ENCODE measurements at regions not wholly inside any gene's neighbourhood (a gene's known extent, or its start where the extent isn't known, plus 50 kb on each side); places are given as distances from the start of the nearest gene placed in this dataset.

- in situ Hi-C loops (cut with MboI; ENCODE audit: low pct_ligation_motif_present in 1 of 4, low pct_unique_long_range_greater_than_20kb in 1 of 4, low sequenced_read_pairs in 3 of 4) (no loop called here), intact Hi-C loops (cut with DNase I; ENCODE audit: low total_unique reads) (no loop called here)
- H3K4me1 ChIP-seq = no peaks in the 10 kb centered on the region
- no peak for DNase-seq
- no peak overlapping the region for H3K4me3 ChIP-seq
- no peaks in the 10 kb centered on the region for H3K36me3 ChIP-seq
- no peak overlapping the region for H3K27ac ChIP-seq
- H3K9me3 ChIP-seq = no peaks in the 10 kb centered on the region
- no peaks in the 10 kb centered on the region for H3K27me3 ChIP-seq
- WGBS, 2 donors (ENCODE audit: low coverage in 1 of 2) = 42 to 63% methylated on average over 3 to 4 of the region's 4 CpGs
- no peak for TF ChIP-seq POLR2A (IDR thresholded peaks at IDR 0.05)
- TF ChIP-seq CTCF (IDR thresholded peaks at IDR 0.05) = no peak
- no peak for TF ChIP-seq POLR2AphosphoS5 (IDR thresholded peaks at IDR 0.05)
- no peak for TF ChIP-seq EP300 (IDR thresholded peaks at IDR 0.05; ENCODE audit: low read depth)
These were observed 114.1 kb upstream of the LMCD1 start for GRCh38 chr3:8387571-8387970.

- intact Hi-C loops (cut with DNase I; ENCODE audit: low total_unique reads) = no loop called here
- Histone ChIP-seq H3K27me3 (no peaks in the 10 kb centered on the region), H3K36me3 (no peaks in the 10 kb centered on the region), H3K4me1 (no peaks in the 10 kb centered on the region), H3K9me3 (no peaks in the 10 kb centered on the region), H3K27ac (no peak overlapping the region), H3K4me3 (no peak overlapping the region)
- no peak for DNase-seq
- in situ Hi-C loops (cut with MboI; ENCODE audit: low pct_ligation_motif_present in 1 of 4, low pct_unique_long_range_greater_than_20kb in 1 of 4, low sequenced_read_pairs in 3 of 4) = no loop called here
- WGBS, 2 donors (ENCODE audit: low coverage in 1 of 2) = 78 to 80% methylated on average over 1 to 3 of the region's 3 CpGs
- TF ChIP-seq POLR2AphosphoS5 (IDR thresholded peaks at IDR 0.05) (no peak), EP300 (IDR thresholded peaks at IDR 0.05; ENCODE audit: low read depth) (no peak), POLR2A (IDR thresholded peaks at IDR 0.05) (no peak), CTCF (IDR thresholded peaks at IDR 0.05) (no peak)
These were observed 101.9 kb upstream of the LMCD1 start for GRCh38 chr3:8399686-8400085.

- TF ChIP-seq EP300 (IDR thresholded peaks at IDR 0.05; ENCODE audit: low read depth) (no peak), POLR2AphosphoS5 (IDR thresholded peaks at IDR 0.05) (no peak), CTCF (IDR thresholded peaks at IDR 0.05) (no peak), POLR2A (IDR thresholded peaks at IDR 0.05) (no peak)
- WGBS, 2 donors (ENCODE audit: low coverage in 1 of 2) = 54% methylated on average over 1 of the region's 1 CpG; no CpG with 5 or more reads in 1 of the 2 donors
- H3K27me3 ChIP-seq = no peaks in the 10 kb centered on the region
- intact Hi-C loops (cut with DNase I; ENCODE audit: low total_unique reads) = no loop called here
- in situ Hi-C loops (cut with MboI; ENCODE audit: low pct_ligation_motif_present in 1 of 4, low pct_unique_long_range_greater_than_20kb in 1 of 4, low sequenced_read_pairs in 3 of 4) = no loop called here
- H3K4me3 ChIP-seq = no peak overlapping the region
- H3K4me1 ChIP-seq = no peaks in the 10 kb centered on the region
- no peaks in the 10 kb centered on the region for H3K36me3 ChIP-seq
- DNase-seq = no peak
- H3K9me3 ChIP-seq = no peaks in the 10 kb centered on the region
- no peak overlapping the region for H3K27ac ChIP-seq
These were observed 100.7 kb upstream of the LMCD1 start for GRCh38 chr3:8400911-8401310.

- Histone ChIP-seq H3K4me3 (no peak overlapping the region), H3K27ac (no peak overlapping the region), H3K4me1 (no peaks in the 10 kb centered on the region), H3K9me3 (peaks cover 0 to 5% of the 10 kb centered on the region in 2 donors), H3K36me3 (no peaks in the 10 kb centered on the region), H3K27me3 (no peaks in the 10 kb centered on the region)
- in situ Hi-C loops (cut with MboI; ENCODE audit: low pct_ligation_motif_present in 1 of 4, low pct_unique_long_range_greater_than_20kb in 1 of 4, low sequenced_read_pairs in 3 of 4) (no loop called here), intact Hi-C loops (cut with DNase I; ENCODE audit: low total_unique reads) (no loop called here)
- WGBS, 2 donors (ENCODE audit: low coverage in 1 of 2) = 87 to 88% methylated on average over 1 of the region's 1 CpG
- TF ChIP-seq EP300 (IDR thresholded peaks at IDR 0.05; ENCODE audit: low read depth) (no peak), POLR2A (IDR thresholded peaks at IDR 0.05) (no peak), CTCF (IDR thresholded peaks at IDR 0.05) (no peak), POLR2AphosphoS5 (IDR thresholded peaks at IDR 0.05) (no peak)
- DNase-seq = no peak
These were observed 97.6 kb upstream of the LMCD1 start for GRCh38 chr3:8403996-8404395.
